Transverse colon (tissue), 4 donors: ENCODE measurements at regions not wholly inside any gene's neighbourhood (a gene's known extent, or its start where the extent isn't known, plus 50 kb on each side); places are given as distances from the start of the nearest gene placed in this dataset.

Experiments used
- POLR2A ChIP-seq: fragments of 450-650 bp; IDR thresholded peaks from one replicate; pipeline ENCODE4 v1.6.1; 2016; ENCODE audit warnings: antibody characterized with exemption, mild to moderate bottlenecking, moderate library complexity
- POLR2AphosphoS5 ChIP-seq, 3 donors: sonication (generic); formaldehyde crosslinking; IDR thresholded peaks; one replicate each; pipeline ENCODE4 v1.6.1; 2016; ENCODE audit warnings: antibody characterized with exemption in 3 of 3
- TF ChIP-seq, protein P1 (sequence below), 5 experiments: fragments of 200-600 bp in 3 of 5; fragments of 450-650 bp in 2 of 5; sonication (generic) in 3 of 5; IDR thresholded peaks; 1 replicate in 2 of 5; 2 replicates in 3 of 5; pipeline ENCODE4 v1.5.1; 2016 to 2017; ENCODE audit warnings: antibody characterized with exemption in 5 of 5, inconsistent platforms in 3 of 5, mild to moderate bottlenecking in 2 of 5, moderate library complexity in 1 of 5

GRCh38 chr20:61185181-61185580, 66.9 kb upstream of the CDH4 start:
- TF ChIP-seq, protein P1, sequence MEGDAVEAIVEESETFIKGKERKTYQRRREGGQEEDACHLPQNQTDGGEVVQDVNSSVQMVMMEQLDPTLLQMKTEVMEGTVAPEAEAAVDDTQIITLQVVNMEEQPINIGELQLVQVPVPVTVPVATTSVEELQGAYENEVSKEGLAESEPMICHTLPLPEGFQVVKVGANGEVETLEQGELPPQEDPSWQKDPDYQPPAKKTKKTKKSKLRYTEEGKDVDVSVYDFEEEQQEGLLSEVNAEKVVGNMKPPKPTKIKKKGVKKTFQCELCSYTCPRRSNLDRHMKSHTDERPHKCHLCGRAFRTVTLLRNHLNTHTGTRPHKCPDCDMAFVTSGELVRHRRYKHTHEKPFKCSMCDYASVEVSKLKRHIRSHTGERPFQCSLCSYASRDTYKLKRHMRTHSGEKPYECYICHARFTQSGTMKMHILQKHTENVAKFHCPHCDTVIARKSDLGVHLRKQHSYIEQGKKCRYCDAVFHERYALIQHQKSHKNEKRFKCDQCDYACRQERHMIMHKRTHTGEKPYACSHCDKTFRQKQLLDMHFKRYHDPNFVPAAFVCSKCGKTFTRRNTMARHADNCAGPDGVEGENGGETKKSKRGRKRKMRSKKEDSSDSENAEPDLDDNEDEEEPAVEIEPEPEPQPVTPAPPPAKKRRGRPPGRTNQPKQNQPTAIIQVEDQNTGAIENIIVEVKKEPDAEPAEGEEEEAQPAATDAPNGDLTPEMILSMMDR (IDR thresholded peaks at IDR 0.05): no peak
- TF ChIP-seq POLR2A (no peak), POLR2AphosphoS5 (IDR thresholded peaks at IDR 0.05) (no peak)
